HepG2 (cell line): ENCODE measurements at regions not wholly inside any gene's neighbourhood (a gene's known extent, or its start where the extent isn't known, plus 50 kb on each side); places are given as distances from the start of the nearest gene placed in this dataset.
A peak's percentile ranks its signal among the peaks of the same experiment; 100 is the strongest.

ENCODE experiments used
- ATAC-seq: fragments of 200-7000 bp; cut with Tn5 transposase; 3 replicates; pipeline ENCODE4 v1.9.1; 2020; ENCODE audit warnings: mild to moderate bottlenecking, moderate library complexity
- BruUV-seq: library from RNA; stranded (reverse); fragments of 400-500 nt; replicated peaks from 2 replicates; lab custom pipeline; 2021; lab: Mats Ljungman, UMichigan
- CTCF ChIA-PET: fragments of 300-600 bp; formaldehyde crosslinking; extraction: SDS; loops from one replicate; lab custom pipeline; 2021; ENCODE audit warnings: low total read pairs, inconsistent platforms, low intra/inter-chr PET ratio; lab: Yijun Ruan, JAX
- POLR2A ChIA-PET: fragments of 350-600 bp; sonication (Branson Sonifier 250); formaldehyde crosslinking; loops from one replicate; lab custom pipeline; 2020; ENCODE audit warnings: antibody characterized with exemption, inconsistent platforms; lab: Yijun Ruan, JAX
- DNase-seq: peaks from one replicate; pipeline ENCODE4 v3.0.0-alpha.2; 2015; ENCODE audit warnings: low spot score
- FAIRE-seq: peaks from 3 replicates; lab custom pipeline; 2011; peaks lifted over from hg19 to GRCh38; lab: Jason Lieb, UNC
- H2AFZ ChIP-seq: one replicate; pipeline ENCODE4 v1.6.1; 2011; ENCODE audit warnings: low read length, inconsistent platforms
- H3K27ac ChIP-seq: fragments of 300-600 bp; 3 replicates; pipeline ENCODE4 v1.8.0; 2011; ENCODE audit warnings: mixed run types, mild to moderate bottlenecking, mixed read lengths, low read length, inconsistent platforms; ENCODE audit not compliant: insufficient read depth; ENCODE audit errors: extremely low read length
- H3K27me3 ChIP-seq, 2 experiments: fragments of 200-600 bp in 1 of 2; 2 replicates in 1 of 2; 3 replicates in 1 of 2; pipeline versions ENCODE4 v1.6.0 to v1.8.0; 2011; ENCODE audit warnings: low read length in 2 of 2, mild to moderate bottlenecking in 2 of 2, moderate library complexity in 2 of 2, inconsistent platforms in 1 of 2; ENCODE audit not compliant: insufficient read depth in 2 of 2, control insufficient read depth in 1 of 2
- H3K36me3 ChIP-seq, 2 experiments: fragments of 200-600 bp in 1 of 2; replicated peaks in 1 of 2; 2 replicates in 1 of 2; 3 replicates in 1 of 2; pipeline versions ENCODE4 v1.5.1 to v1.8.0; 2011; ENCODE audit warnings: low read length in 2 of 2, inconsistent platforms in 1 of 2; ENCODE audit not compliant: insufficient read depth in 2 of 2, control insufficient read depth in 1 of 2
- H3K4me1 ChIP-seq: 2 replicates; pipeline ENCODE4 v1.5.1; 2012; ENCODE audit warnings: low read length, inconsistent platforms; ENCODE audit not compliant: insufficient read depth
- H3K4me2 ChIP-seq: 2 replicates; pipeline ENCODE4 v1.6.0; 2011; ENCODE audit warnings: low read depth, low read length, inconsistent platforms
- H3K4me3 ChIP-seq, 3 experiments: fragments of 200-600 bp in 1 of 3; sonication (generic), shearing (Covaris generic) in 1 of 3; replicated peaks in 1 of 3; 2 replicates each; pipeline ENCODE4 v1.5.1; 2011 to 2016; ENCODE audit warnings: low read length in 3 of 3, inconsistent platforms in 2 of 3, low read depth in 2 of 3, mild to moderate bottlenecking in 2 of 3, control low read depth in 1 of 3, mixed read lengths in 1 of 3; ENCODE audit not compliant: insufficient read depth in 1 of 3
- H3K79me2 ChIP-seq: one replicate; pipeline ENCODE4 v1.6.1; 2011; ENCODE audit warnings: low read length, inconsistent platforms; ENCODE audit not compliant: insufficient read depth
- H3K9ac ChIP-seq: 2 replicates; pipeline ENCODE4 v1.6.0; 2011; ENCODE audit warnings: mild to moderate bottlenecking, low read depth, low read length, inconsistent platforms; ENCODE audit not compliant: insufficient read depth
- H3K9me3 ChIP-seq: 2 replicates; pipeline ENCODE4 v1.5.1; 2012; ENCODE audit warnings: mild to moderate bottlenecking, low read length
- H4K20me1 ChIP-seq: 2 replicates; pipeline ENCODE4 v1.6.0; 2011; ENCODE audit warnings: inconsistent platforms, mild to moderate bottlenecking, low read length, moderate library complexity; ENCODE audit not compliant: insufficient read depth
- ARID3A ChIP-seq: IDR thresholded peaks from 2 replicates; pipeline ENCODE4 v1.6.1; 2012; ENCODE audit warnings: low read depth, low read length, improper control_type of control experiment
- GATAD2A ChIP-seq: IDR thresholded peaks from 2 replicates; pipeline ENCODE4 v1.6.1; 2016
- HNF4A ChIP-seq: sonication (generic); formaldehyde crosslinking; IDR thresholded peaks from 2 replicates; pipeline ENCODE4 v1.4.0; 2020; ENCODE audit warnings: missing genetic modification reagents
- MED1 ChIP-seq: sonication (generic); formaldehyde crosslinking; IDR thresholded peaks from 2 replicates; pipeline ENCODE4 v1.4.0; 2020; ENCODE audit warnings: missing genetic modification reagents
- MEIS1 ChIP-seq: sonication (generic); formaldehyde crosslinking; IDR thresholded peaks from 2 replicates; pipeline ENCODE4 v1.9.0; 2021; ENCODE audit warnings: mild to moderate bottlenecking, missing genetic modification reagents, moderate library complexity, borderline replicate concordance
- NBN ChIP-seq: fragments of 450-650 bp; conservative IDR thresholded peaks from 2 replicates; pipeline ENCODE4 v1.6.1; 2017
- NCOA5 ChIP-seq: sonication (generic); formaldehyde crosslinking; IDR thresholded peaks from 2 replicates; pipeline ENCODE4 v1.4.0; 2020; ENCODE audit warnings: missing genetic modification reagents
- NCOR1 ChIP-seq: fragments of 200-600 bp; sonication (generic); IDR thresholded peaks from 2 replicates; pipeline ENCODE4 v1.7.0; 2017; ENCODE audit warnings: antibody characterized with exemption, low read length, borderline replicate concordance
- NR2F6 ChIP-seq, 2 experiments: IDR thresholded peaks; 2 replicates each; pipeline ENCODE4 v1.6.1; 2016; ENCODE audit warnings: antibody characterized with exemption in 1 of 2, mild to moderate bottlenecking in 1 of 2
- PAXIP1 ChIP-seq: sonication (generic); formaldehyde crosslinking; conservative IDR thresholded peaks from 2 replicates; pipeline ENCODE4 v1.4.0; 2020; ENCODE audit warnings: mild to moderate bottlenecking, missing genetic modification reagents, moderate library complexity
- RARA ChIP-seq: IDR thresholded peaks from 2 replicates; pipeline ENCODE4 v1.6.1; 2016; ENCODE audit warnings: missing genetic modification reagents, missing compliant biosample characterization
- SCMH1 ChIP-seq: sonication (generic); formaldehyde crosslinking; IDR thresholded peaks from 2 replicates; pipeline ENCODE4 v1.9.0; 2021; ENCODE audit warnings: missing genetic modification reagents, mild to moderate bottlenecking, borderline replicate concordance
- SRSF4 ChIP-seq: fragments of 200-400 bp; formaldehyde crosslinking; IDR thresholded peaks from one replicate; pipeline ENCODE4 v1.6.1; 2018; ENCODE audit warnings: mild to moderate bottlenecking, low read depth, low read length, moderate library complexity; ENCODE audit not compliant: poor library complexity, severe bottlenecking
- SRSF9 ChIP-seq: fragments of 200-400 bp; formaldehyde crosslinking; IDR thresholded peaks from 2 replicates; pipeline ENCODE4 v1.6.1; 2018; ENCODE audit warnings: borderline replicate concordance, mild to moderate bottlenecking, low read depth, low read length; ENCODE audit not compliant: insufficient read depth, poor library complexity, severe bottlenecking
- TEAD3 ChIP-seq: optimal IDR thresholded peaks from 2 replicates; pipeline ENCODE3; 2016; ENCODE audit warnings: borderline replicate concordance
- ZBTB33 ChIP-seq: sonication (generic); formaldehyde crosslinking; IDR thresholded peaks from 2 replicates; pipeline ENCODE4 v1.4.0; 2020; ENCODE audit warnings: missing genetic modification reagents
- ZNF414 ChIP-seq: sonication (generic); formaldehyde crosslinking; IDR thresholded peaks from 2 replicates; pipeline ENCODE4 v1.5.0; 2020; ENCODE audit warnings: missing genetic modification reagents
- ZNF674 ChIP-seq: sonication (generic); formaldehyde crosslinking; IDR thresholded peaks from 2 replicates; pipeline ENCODE4 v1.5.0; 2020; ENCODE audit warnings: low read depth, mild to moderate bottlenecking, missing genetic modification reagents
- WGBS: methylation state at CpG from one replicate; pipeline ENCODE4 v1.1.6; 2017; ENCODE audit warnings: low lambda C conversion rate; 5-methylcytosine and 5-hydroxymethylcytosine counted together
- in situ Hi-C: cut with HindIII; loops from 2 replicates; pipeline ENCODE4 v1.10.0; 2017; ENCODE audit warnings: low pct_unique_long_range_greater_than_20kb; ENCODE audit not compliant: extremely low pct_ligation_motif_present
- intact Hi-C: fragments of 100-400 bp; cut with micrococcal nuclease; formaldehyde crosslinking; loops from one replicate; pipeline ENCODE4 v1.10.0; 2022; ENCODE audit not compliant: unreplicated experiment

GRCh38 chr11:122367809-122368231 lies 251.8 kb upstream of the BLID start:
- in situ Hi-C loops (no loop called here), intact Hi-C loops (loop anchor here (1.0 to 10.0 kb wide), 3 partner anchors 74 to 713 kb away; no protein-coding TSS in a partner anchor)
- H3K4me3 ChIP-seq = peak overlapping the region in 1 of 3 experiments; percentile 5; a peak in 1 of 6 replicates
- no peak overlapping the region for H2AFZ ChIP-seq
- no peak overlapping the region for H3K9ac ChIP-seq
- H3K27me3 ChIP-seq = no peaks in the 10 kb centered on the region
- WGBS = 3% methylated on average over 6 of the region's 6 CpGs
- H3K79me2 ChIP-seq = no peaks in the 10 kb centered on the region
- H3K36me3 ChIP-seq = no peaks in the 10 kb centered on the region
- peak; percentile 76 for DNase-seq
- peak; percentile 89 for FAIRE-seq
- ChIA-PET CTCF (no interaction called here), POLR2A (no interaction called here)
- H3K27ac ChIP-seq = peak overlapping the region; percentile 26
- peak; percentile 99 for ATAC-seq
- H3K9me3 ChIP-seq = no peaks in the 10 kb centered on the region
- H3K4me2 ChIP-seq = peak overlapping the region; percentile 37
- peaks cover 18% of the 10 kb centered on the region for H3K4me1 ChIP-seq
- H4K20me1 ChIP-seq = no peaks in the 10 kb centered on the region
- no TSS peak for BruUV-seq
- TF ChIP-seq NR2F6 (IDR thresholded peaks at IDR 0.05) = no peak
- TF ChIP-seq NR2F6 (CRISPR knock-in tag; IDR thresholded peaks at IDR 0.05) = peak; percentile 41; the same call in 1 of the 2 replicates
- TF ChIP-seq PAXIP1 (CRISPR knock-in tag) = peak; percentile 80
- TF ChIP-seq NCOA5 (CRISPR knock-in tag) = no peak
- TF ChIP-seq ZNF414 (CRISPR knock-in tag) = no peak
- TF ChIP-seq GATAD2A (CRISPR knock-in tag) = peak; percentile 28; the same call in 1 of the 2 replicates
- TF ChIP-seq MEIS1 = no peak
- TF ChIP-seq TEAD3 (CRISPR knock-in tag) = peak; percentile 71
- TF ChIP-seq NCOR1 = peak; percentile 35; the same call in 1 of the 2 replicates
- TF ChIP-seq SRSF9 = peak; percentile 62
- no peak for TF ChIP-seq SRSF4
- no peak for TF ChIP-seq SCMH1 (CRISPR knock-in tag)
- TF ChIP-seq ARID3A = no peak
- no peak for TF ChIP-seq NBN
- no peak for TF ChIP-seq ZNF674 (CRISPR knock-in tag)
- no peak for TF ChIP-seq MED1 (CRISPR knock-in tag)
- TF ChIP-seq HNF4A (CRISPR knock-in tag) = peak; percentile 81
- peak; percentile 32; the same call in 1 of the 2 replicates for TF ChIP-seq RARA (CRISPR knock-in tag)
- TF ChIP-seq ZBTB33 (CRISPR knock-in tag) = no peak
